Naive thymus-derived CD4-positive, alpha-beta T cell (primary cell): ENCODE measurements at regions not wholly inside any gene's neighbourhood (a gene's known extent, or its start where the extent isn't known, plus 50 kb on each side); places are given as distances from the start of the nearest gene placed in this dataset.
A peak's percentile ranks its signal among the peaks of the same experiment; 100 is the strongest.

Experiments
- ATAC-seq: fragments of 150-1000 bp; cut with Tn5 transposase; 2 replicates; pipeline ENCODE4 v1.10.0; 2021; ENCODE audit warnings: mild to moderate bottlenecking, moderate library complexity
- CTCF ChIA-PET: fragments of 350-600 bp; sonication (Branson Sonifier 250); formaldehyde crosslinking; loops from one replicate; lab custom pipeline; 2021; ENCODE audit warnings: antibody characterized with exemption; lab: Charles Lee
- POLR2A ChIA-PET: fragments of 350-600 bp; sonication (Branson Sonifier 250); formaldehyde crosslinking; loops from one replicate; lab custom pipeline; 2021; ENCODE audit warnings: antibody characterized with exemption, inconsistent platforms; lab: Charles Lee
- DNase-seq, 9 donors: peaks; one replicate each; pipeline versions ENCODE4 v3.0.0 to v3.0.0-alpha.2; 2020 to 2022; ENCODE audit warnings: mixed read lengths in 1 of 9
- H3K27ac ChIP-seq: one replicate; pipeline ENCODE4 v1.7.0; 2013; ENCODE audit warnings: mild to moderate bottlenecking, low read depth, low read length, moderate library complexity
- H3K27me3 ChIP-seq, 2 donors: one replicate each; pipeline ENCODE4 v1.7.0; 2013; ENCODE audit warnings: low read length in 2 of 2, mild to moderate bottlenecking in 2 of 2, moderate library complexity in 2 of 2; ENCODE audit not compliant: control insufficient read depth in 2 of 2, insufficient read depth in 2 of 2
- H3K36me3 ChIP-seq, 3 experiments: 1 replicate in 2 of 3; 2 replicates in 1 of 3; pipeline ENCODE4 v1.7.0; 2013; ENCODE audit warnings: low read length in 3 of 3, mild to moderate bottlenecking in 3 of 3, moderate library complexity in 1 of 3; ENCODE audit not compliant: insufficient read depth in 3 of 3, control insufficient read depth in 2 of 3
- H3K4me1 ChIP-seq, 2 donors: one replicate each; pipeline ENCODE4 v1.7.0; 2013; ENCODE audit warnings: low read length in 2 of 2, mild to moderate bottlenecking in 2 of 2, moderate library complexity in 1 of 2; ENCODE audit not compliant: control insufficient read depth in 2 of 2, insufficient read depth in 2 of 2
- H3K4me3 ChIP-seq: 2 replicates; pipeline ENCODE4 v1.7.0; 2013; ENCODE audit warnings: mild to moderate bottlenecking, low read length
- H3K9me3 ChIP-seq, 3 experiments: 1 replicate in 2 of 3; 2 replicates in 1 of 3; pipeline ENCODE4 v1.7.0; 2013; ENCODE audit warnings: low read length in 3 of 3; ENCODE audit not compliant: control insufficient read depth in 2 of 3
- H3K27ac Mint-ChIP-seq, 9 donors: one replicate each; pipeline ENCODE4 v1.8.0; 2020 to 2022; ENCODE audit warnings: mixed read lengths in 9 of 9, mild to moderate bottlenecking in 8 of 9, moderate library complexity in 5 of 9, inconsistent platforms in 2 of 9
- H3K27me3 Mint-ChIP-seq, 5 donors: one replicate each; pipeline ENCODE4 v1.8.0; 2021 to 2022; ENCODE audit warnings: mixed read lengths in 5 of 5, mild to moderate bottlenecking in 1 of 5
- H3K36me3 Mint-ChIP-seq, 5 donors: one replicate each; pipeline ENCODE4 v1.8.0; 2020 to 2022; ENCODE audit warnings: mixed read lengths in 5 of 5, mild to moderate bottlenecking in 3 of 5, inconsistent platforms in 1 of 5
- H3K4me1 Mint-ChIP-seq, 7 donors: one replicate each; pipeline ENCODE4 v1.8.0; 2020 to 2022; ENCODE audit warnings: mixed read lengths in 7 of 7, mild to moderate bottlenecking in 3 of 7, inconsistent platforms in 1 of 7
- H3K4me3 Mint-ChIP-seq, 10 donors: one replicate each; pipeline ENCODE4 v1.8.0; 2020 to 2022; ENCODE audit warnings: mild to moderate bottlenecking in 10 of 10, mixed read lengths in 10 of 10, moderate library complexity in 6 of 10, inconsistent platforms in 2 of 10
- H3K9me3 Mint-ChIP-seq, 11 donors: one replicate each; pipeline ENCODE4 v1.8.0; 2020 to 2022; ENCODE audit warnings: mixed read lengths in 11 of 11, mild to moderate bottlenecking in 4 of 11, inconsistent platforms in 1 of 11, moderate library complexity in 1 of 11
- intact Hi-C, 2 donors: fragments of 100-400 bp; cut with micrococcal nuclease; formaldehyde crosslinking; loops; one replicate each; pipeline ENCODE4 v1.15.1; 2023

GRCh38 chr10:47233631-47234030, 66.4 kb upstream of the GDF10 start:
- H3K4me1 Mint-ChIP-seq: peaks cover 2 to 25% (median 11%) of the 10 kb centered on the region in 7 donors
- ATAC-seq (no peak), DNase-seq (no peak)
- Histone ChIP-seq H3K9me3 (peaks cover 0 to 4% (median 0%) of the 10 kb centered on the region in 3 experiments), H3K4me1 (peaks cover 0 to 11% of the 10 kb centered on the region in 2 donors), H3K27ac (no peak overlapping the region), H3K4me3 (no peak overlapping the region), H3K36me3 (no peaks in the 10 kb centered on the region), H3K27me3 (no peaks in the 10 kb centered on the region)
- POLR2A ChIA-PET: interaction anchor here (0.9 to 1.1 kb wide), 2 partner anchors 15 to 90 kb away, joined by 3 read pairs; no protein-coding TSS in a partner anchor
- CTCF ChIA-PET: no interaction called here
- H3K36me3 Mint-ChIP-seq: peaks cover 0 to 9% (median 0%) of the 10 kb centered on the region in 5 donors
- intact Hi-C loops: no loop called here
- H3K9me3 Mint-ChIP-seq: peaks cover 3 to 18% (median 6%) of the 10 kb centered on the region in 11 donors
- H3K27me3 Mint-ChIP-seq: no peaks in the 10 kb centered on the region
- H3K27ac Mint-ChIP-seq: no peak overlapping the region
- H3K4me3 Mint-ChIP-seq: no peak overlapping the region

DNA sequence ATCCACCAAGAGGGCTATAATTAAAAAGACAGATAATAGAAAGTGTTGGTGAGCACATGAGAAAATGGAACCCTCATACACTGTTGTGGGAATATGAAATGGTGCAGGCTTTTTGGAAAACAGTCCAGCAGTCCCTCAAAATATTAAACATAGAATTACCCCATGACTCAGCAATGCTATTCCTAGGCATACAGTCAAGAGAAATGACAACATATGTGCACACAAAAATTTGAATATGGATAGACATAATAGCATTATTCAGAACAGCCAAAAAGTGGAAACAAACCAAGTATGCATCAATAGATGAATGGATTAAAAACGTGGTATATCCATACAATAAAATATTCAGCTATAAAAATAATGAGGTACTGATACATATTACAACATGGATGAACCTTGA, 64.5 kb upstream of the GDF10 start:
- H3K4me3 Mint-ChIP-seq: no peak overlapping the region
- intact Hi-C loops: no loop called here
- Histone ChIP-seq H3K9me3 (peaks cover 0 to 4% (median 0%) of the 10 kb centered on the region in 3 experiments), H3K4me3 (no peak overlapping the region), H3K27ac (no peak overlapping the region), H3K4me1 (peaks cover 0 to 9% of the 10 kb centered on the region in 2 donors), H3K27me3 (no peaks in the 10 kb centered on the region), H3K36me3 (no peaks in the 10 kb centered on the region)
- DNase-seq (no peak), ATAC-seq (no peak)
- no peaks in the 10 kb centered on the region for H3K27me3 Mint-ChIP-seq
- no peak overlapping the region for H3K27ac Mint-ChIP-seq
- H3K4me1 Mint-ChIP-seq: peaks cover under 1 to 19% (median 12%) of the 10 kb centered on the region in 7 donors
- peaks cover 0 to 14% (median 3%) of the 10 kb centered on the region in 11 donors for H3K9me3 Mint-ChIP-seq
- ChIA-PET CTCF (no interaction called here), POLR2A (no interaction called here)
- H3K36me3 Mint-ChIP-seq: peaks cover 0 to 5% (median 0%) of the 10 kb centered on the region in 5 donors

GRCh38 chr10:47237316-47238260, 62.4 kb upstream of the GDF10 start:
- Mint-ChIP-seq H3K27me3 (no peaks in the 10 kb centered on the region), H3K27ac (no peak overlapping the region), H3K4me3 (no peak overlapping the region), H3K4me1 (peaks cover 5 to 19% (median 12%) of the 10 kb centered on the region in 7 donors), H3K9me3 (peaks cover 0 to 14% (median 3%) of the 10 kb centered on the region in 11 donors), H3K36me3 (peaks cover 0 to 5% (median 0%) of the 10 kb centered on the region in 5 donors)
- H3K27me3 ChIP-seq: no peaks in the 10 kb centered on the region
- POLR2A ChIA-PET: no interaction called here
- intact Hi-C loops: no loop called here
- no peak overlapping the region for H3K27ac ChIP-seq
- no peaks in the 10 kb centered on the region for H3K36me3 ChIP-seq
- no peak overlapping the region for H3K4me3 ChIP-seq
- no peak for DNase-seq
- CTCF ChIA-PET: no interaction called here
- no peak for ATAC-seq
- peaks cover 0 to 3% of the 10 kb centered on the region in 2 donors for H3K4me1 ChIP-seq
- peaks cover 0 to 4% (median 0%) of the 10 kb centered on the region in 3 experiments for H3K9me3 ChIP-seq

GRCh38 chr10:47238331-47239095, 61.5 kb upstream of the GDF10 start:
- Mint-ChIP-seq H3K27ac (no peak overlapping the region), H3K27me3 (no peaks in the 10 kb centered on the region), H3K9me3 (peaks cover 0 to 14% (median 4%) of the 10 kb centered on the region in 11 donors), H3K36me3 (peaks cover 0 to 5% (median 0%) of the 10 kb centered on the region in 5 donors), H3K4me1 (peaks cover 8 to 23% (median 16%) of the 10 kb centered on the region in 7 donors), H3K4me3 (no peak overlapping the region)
- no peak overlapping the region for H3K27ac ChIP-seq
- H3K27me3 ChIP-seq: no peaks in the 10 kb centered on the region
- no peak overlapping the region for H3K4me3 ChIP-seq
- H3K36me3 ChIP-seq: no peaks in the 10 kb centered on the region
- ChIA-PET CTCF (no interaction called here), POLR2A (no interaction called here)
- H3K4me1 ChIP-seq: peaks cover 0 to 3% of the 10 kb centered on the region in 2 donors
- intact Hi-C loops: no loop called here
- peaks cover 0 to 4% (median 0%) of the 10 kb centered on the region in 3 experiments for H3K9me3 ChIP-seq
- no peak for ATAC-seq
- no peak for DNase-seq

GRCh38 chr10:47239211-47239610, 60.8 kb upstream of the GDF10 start:
- no peaks in the 10 kb centered on the region for H3K27me3 ChIP-seq
- H3K4me3 Mint-ChIP-seq: no peak overlapping the region
- ATAC-seq (no peak), DNase-seq (no peak)
- H3K4me3 ChIP-seq: no peak overlapping the region
- H3K36me3 Mint-ChIP-seq: peaks cover 0 to 5% (median 0%) of the 10 kb centered on the region in 5 donors
- H3K27ac Mint-ChIP-seq: peak overlapping the region in 1 of 9 donors; percentile 30
- no peaks in the 10 kb centered on the region for H3K27me3 Mint-ChIP-seq
- peaks cover 0 to 14% (median 4%) of the 10 kb centered on the region in 11 donors for H3K9me3 Mint-ChIP-seq
- peaks cover 8 to 23% (median 16%) of the 10 kb centered on the region in 7 donors for H3K4me1 Mint-ChIP-seq
- intact Hi-C loops: no loop called here
- H3K9me3 ChIP-seq: peaks cover 0 to 4% (median 0%) of the 10 kb centered on the region in 3 experiments
- H3K27ac ChIP-seq: no peak overlapping the region
- no peaks in the 10 kb centered on the region for H3K36me3 ChIP-seq
- POLR2A ChIA-PET: no interaction called here
- CTCF ChIA-PET: no interaction called here
- H3K4me1 ChIP-seq: peaks cover 0 to 3% of the 10 kb centered on the region in 2 donors

- ATAC-seq (no peak), DNase-seq (no peak)
- H3K4me1 ChIP-seq: peaks cover 0 to 3% of the 10 kb centered on the region in 2 donors
- peaks cover 0 to 5% (median 0%) of the 10 kb centered on the region in 5 donors for H3K36me3 Mint-ChIP-seq
- no peak overlapping the region for H3K27ac Mint-ChIP-seq
- no peak overlapping the region for H3K27ac ChIP-seq
- H3K36me3 ChIP-seq: no peaks in the 10 kb centered on the region
- ChIA-PET POLR2A (interaction anchor here (1.5 kb wide), 1 partner anchor 33 kb away, joined by 4 read pairs; no protein-coding TSS in a partner anchor), CTCF (no interaction called here)
- peaks cover 8 to 23% (median 16%) of the 10 kb centered on the region in 7 donors for H3K4me1 Mint-ChIP-seq
- intact Hi-C loops: no loop called here
- peaks cover 0 to 14% (median 4%) of the 10 kb centered on the region in 11 donors for H3K9me3 Mint-ChIP-seq
- H3K4me3 Mint-ChIP-seq: no peak overlapping the region
- H3K27me3 ChIP-seq: no peaks in the 10 kb centered on the region
- peaks cover 0 to 4% (median 0%) of the 10 kb centered on the region in 3 experiments for H3K9me3 ChIP-seq
- H3K4me3 ChIP-seq: no peak overlapping the region
- no peaks in the 10 kb centered on the region for H3K27me3 Mint-ChIP-seq
These were observed 59.8 kb upstream of the GDF10 start for GRCh38 chr10:47240173-47240572.
